ENCODE measurements at regions not wholly inside any gene's neighbourhood (a gene's known extent, or its start where the extent isn't known, plus 50 kb on each side); places are given as distances from the start of the nearest gene placed in this dataset.

DNA sequence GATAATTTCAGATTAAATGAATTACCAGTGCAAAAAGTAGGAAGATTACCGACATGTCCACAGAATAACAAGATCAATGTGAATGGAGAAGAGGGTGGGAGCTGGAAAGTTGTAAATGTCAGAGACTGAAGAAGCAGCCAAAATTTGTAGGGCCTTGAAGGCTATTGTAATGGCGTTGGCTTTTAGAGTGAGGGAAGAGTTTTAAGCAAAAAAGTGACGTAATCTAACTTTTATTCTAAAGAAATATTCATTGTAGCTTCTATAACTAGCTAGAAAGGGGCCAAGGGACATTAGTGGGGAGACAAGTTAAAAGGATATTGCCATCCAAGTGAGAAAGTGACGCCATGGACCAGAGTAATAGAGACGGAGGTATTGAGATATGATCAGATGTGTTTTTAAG lies 63.3 kb upstream of the PCDH7 start:
- DNase-seq (no peak), ATAC-seq (no peak)
- Mint-ChIP-seq H3K27me3 (no peaks in the 10 kb centered on the region), H3K27ac (no peak overlapping the region), H3K4me3 (no peak overlapping the region), H3K9me3 (no peaks in the 10 kb centered on the region), H3K4me1 (no peaks in the 10 kb centered on the region), H3K36me3 (ENCODE audit: low read depth) (no peaks in the 10 kb centered on the region)

DNA sequence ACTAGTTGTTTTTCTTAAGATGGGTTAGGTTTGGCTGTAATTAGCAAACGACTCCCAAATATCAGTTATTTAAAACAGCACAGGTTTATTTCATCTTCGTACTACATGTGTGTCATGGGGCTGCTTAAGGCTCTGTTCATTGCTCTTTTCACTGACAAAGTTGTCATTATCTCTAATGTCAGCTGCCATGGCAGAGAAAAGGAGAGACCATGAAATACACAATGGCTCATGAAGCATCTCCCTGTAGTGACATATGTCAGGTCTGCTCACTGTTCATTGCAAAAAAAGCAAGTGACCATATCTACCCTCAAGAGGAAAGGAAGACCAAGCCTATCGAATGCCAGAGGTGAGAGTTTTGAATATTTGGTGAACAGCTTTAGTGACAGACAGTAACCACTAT lies 52.2 kb upstream of the PCDH7 start:
- no peak overlapping the region for H3K4me3 Mint-ChIP-seq
- DNase-seq: no peak
- H3K27ac Mint-ChIP-seq: no peak overlapping the region
- no peak for ATAC-seq
- H3K27me3 Mint-ChIP-seq: no peaks in the 10 kb centered on the region
- no peaks in the 10 kb centered on the region for H3K9me3 Mint-ChIP-seq
- H3K36me3 Mint-ChIP-seq (ENCODE audit: low read depth): no peaks in the 10 kb centered on the region
- H3K4me1 Mint-ChIP-seq: no peaks in the 10 kb centered on the region

GRCh38 chr4:30670206-30670605 lies 50.0 kb upstream of the PCDH7 start:
- H3K36me3 Mint-ChIP-seq (ENCODE audit: low read depth): no peaks in the 10 kb centered on the region
- peaks cover 9% of the 10 kb centered on the region for H3K9me3 Mint-ChIP-seq
- H3K27ac Mint-ChIP-seq: no peak overlapping the region
- H3K4me1 Mint-ChIP-seq: no peaks in the 10 kb centered on the region
- ATAC-seq: no peak
- H3K27me3 Mint-ChIP-seq: no peaks in the 10 kb centered on the region
- H3K4me3 Mint-ChIP-seq: no peak overlapping the region
- DNase-seq: no peak

Data from activated naive CD8-positive, alpha-beta T cell treated with anti-CD3 and anti-CD28 coated beads, Interleukin-2, amount 50 U/mL, for 24 hours (primary cell).